Breast epithelium (tissue), 4 donors: ENCODE measurements at regions not wholly inside any gene's neighbourhood (a gene's known extent, or its start where the extent isn't known, plus 50 kb on each side); places are given as distances from the start of the nearest gene placed in this dataset.

Experiments
- DNase-seq, 2 donors: peaks; one replicate each; pipeline ENCODE4 v3.0.0-alpha.2; 2019; ENCODE audit warnings: low spot score in 2 of 2
- H3K27ac ChIP-seq, 2 donors: fragments of 200-600 bp; sonication (generic) in 1 of 2; one replicate each; pipeline ENCODE4 v1.5.1; 2016 to 2019; ENCODE audit warnings: mild to moderate bottlenecking in 1 of 2
- H3K27me3 ChIP-seq, 2 donors: fragments of 200-600 bp; sonication (generic) in 1 of 2; one replicate each; pipeline versions ENCODE4 v1.5.1 to v1.6.0; 2017 to 2019; ENCODE audit warnings: control low read depth in 1 of 2, mild to moderate bottlenecking in 1 of 2
- H3K36me3 ChIP-seq: fragments of 200-600 bp; one replicate; pipeline ENCODE4 v1.5.1; 2019
- H3K4me1 ChIP-seq, 2 donors: fragments of 200-600 bp; sonication (generic); one replicate each; pipeline ENCODE4 v1.5.1; 2016 to 2019; ENCODE audit warnings: control low read depth in 1 of 2
- H3K4me3 ChIP-seq, 3 donors: fragments of 200-600 bp; sonication (generic); 1 replicate in 2 of 3; 2 replicates in 1 of 3; pipeline ENCODE4 v1.5.1; 2016 to 2019; ENCODE audit warnings: mild to moderate bottlenecking in 3 of 3, moderate library complexity in 2 of 3
- H3K9me3 ChIP-seq, 2 donors: fragments of 200-600 bp; sonication (generic) in 1 of 2; one replicate each; pipeline ENCODE4 v1.5.1; 2016 to 2019; ENCODE audit warnings: control low read depth in 1 of 2
- CTCF ChIP-seq, 3 donors: fragments of 450-650 bp; IDR thresholded peaks; one replicate each; pipeline ENCODE4 v1.5.1; 2016 to 2017; ENCODE audit warnings: antibody characterized with exemption in 3 of 3, mild to moderate bottlenecking in 3 of 3, moderate library complexity in 3 of 3
- POLR2A ChIP-seq: fragments of 450-650 bp; IDR thresholded peaks from one replicate; pipeline ENCODE4 v1.6.1; 2016; ENCODE audit warnings: antibody characterized with exemption, mild to moderate bottlenecking, moderate library complexity
- POLR2AphosphoS5 ChIP-seq, 3 donors: sonication (generic); formaldehyde crosslinking; IDR thresholded peaks; one replicate each; pipeline ENCODE4 v1.6.1; 2017; ENCODE audit warnings: antibody characterized with exemption in 3 of 3
- intact Hi-C: fragments of 100-400 bp; cut with DNase I; formaldehyde crosslinking; loops from one replicate; pipeline ENCODE4 v1.15.1; 2023; ENCODE audit warnings: low total_unique reads

- DNase-seq, result no peak
- Histone ChIP-seq H3K4me1 (no peaks in the 10 kb centered on the region), H3K36me3 (no peaks in the 10 kb centered on the region), H3K4me3 (no peak overlapping the region), H3K27me3 (no peaks in the 10 kb centered on the region), H3K9me3 (no peaks in the 10 kb centered on the region), H3K27ac (no peak overlapping the region)
- TF ChIP-seq CTCF (IDR thresholded peaks at IDR 0.05) (no peak), POLR2A (no peak), POLR2AphosphoS5 (IDR thresholded peaks at IDR 0.05) (no peak)
- intact Hi-C loops, result no loop called here
Measured at GRCh38 chr3:112730210-112730609, 89.3 kb upstream of the CCDC80 start.

GRCh38 chr3:112721231-112721630, 80.3 kb upstream of the CCDC80 start:
- intact Hi-C loops, result no loop called here
- no peak for TF ChIP-seq CTCF (IDR thresholded peaks at IDR 0.05)
- no peak for TF ChIP-seq POLR2A
- no peak for TF ChIP-seq POLR2AphosphoS5 (IDR thresholded peaks at IDR 0.05)
- no peak overlapping the region for H3K4me3 ChIP-seq
- no peak for DNase-seq
- H3K27me3 ChIP-seq, result no peaks in the 10 kb centered on the region
- no peaks in the 10 kb centered on the region for H3K36me3 ChIP-seq
- no peaks in the 10 kb centered on the region for H3K4me1 ChIP-seq
- H3K9me3 ChIP-seq, result no peaks in the 10 kb centered on the region
- H3K27ac ChIP-seq, result no peak overlapping the region

- intact Hi-C loops, result loop anchor here (5.0 kb wide), 1 partner anchor 268 kb away; no protein-coding TSS in a partner anchor
- Histone ChIP-seq H3K9me3 (no peaks in the 10 kb centered on the region), H3K27me3 (no peaks in the 10 kb centered on the region), H3K4me1 (no peaks in the 10 kb centered on the region), H3K27ac (no peak overlapping the region), H3K36me3 (no peaks in the 10 kb centered on the region), H3K4me3 (no peak overlapping the region)
- TF ChIP-seq POLR2A (no peak), POLR2AphosphoS5 (IDR thresholded peaks at IDR 0.05) (no peak), CTCF (IDR thresholded peaks at IDR 0.05) (no peak)
- no peak for DNase-seq
Measured at GRCh38 chr3:112718967-112719366, 78.0 kb upstream of the CCDC80 start.

- no peaks in the 10 kb centered on the region for H3K4me1 ChIP-seq
- H3K36me3 ChIP-seq, result no peaks in the 10 kb centered on the region
- no peaks in the 10 kb centered on the region for H3K9me3 ChIP-seq
- intact Hi-C loops, result loop anchor here (5.0 kb wide), 1 partner anchor 269 kb away; no protein-coding TSS in a partner anchor
- no peak overlapping the region for H3K27ac ChIP-seq
- TF ChIP-seq POLR2A (no peak), POLR2AphosphoS5 (IDR thresholded peaks at IDR 0.05) (no peak), CTCF (IDR thresholded peaks at IDR 0.05) (no peak)
- no peaks in the 10 kb centered on the region for H3K27me3 ChIP-seq
- no peak for DNase-seq
- H3K4me3 ChIP-seq, result no peak overlapping the region
Measured at GRCh38 chr3:112718516-112718915, 77.6 kb upstream of the CCDC80 start.

GRCh38 chr3:112709911-112710310, 69.0 kb upstream of the CCDC80 start:
- Histone ChIP-seq H3K4me3 (no peak overlapping the region), H3K9me3 (peaks cover 7 to 8% of the 10 kb centered on the region in 2 donors), H3K36me3 (no peaks in the 10 kb centered on the region), H3K27me3 (no peaks in the 10 kb centered on the region), H3K27ac (no peak overlapping the region), H3K4me1 (no peaks in the 10 kb centered on the region)
- TF ChIP-seq POLR2A (no peak), CTCF (IDR thresholded peaks at IDR 0.05) (no peak), POLR2AphosphoS5 (IDR thresholded peaks at IDR 0.05) (no peak)
- no peak for DNase-seq
- intact Hi-C loops, result no loop called here
